Posterior vena cava (tissue), 2 donors: ENCODE measurements at regions not wholly inside any gene's neighbourhood (a gene's known extent, or its start where the extent isn't known, plus 50 kb on each side); places are given as distances from the start of the nearest gene placed in this dataset.

Experiments used
- DNase-seq: peaks from one replicate; pipeline ENCODE4 v3.0.0-alpha.2; 2020; ENCODE audit warnings: low spot score
- intact Hi-C, 2 donors: fragments of 100-400 bp; cut with DNase I; formaldehyde crosslinking; loops; one replicate each; pipeline versions ENCODE4 v1.14.1 to v1.14.2; 2022 to 2023
- donor health status: DM: yes; HTN: yes; CAD: no.
- donor health status: DM: yes; HTN: yes; CAD: no.

GRCh38 chr2:146869328-146869727, 975.5 kb upstream of the ACVR2A start:
- DNase-seq: no peak
- intact Hi-C loops: no loop called here

- DNase-seq: no peak
- intact Hi-C loops: no loop called here
Observed at GRCh38 chr2:146868051-146868450, 976.8 kb upstream of the ACVR2A start.

- intact Hi-C loops: no loop called here
- no peak for DNase-seq
Observed at GRCh38 chr2:146867477-146867986, 977.3 kb upstream of the ACVR2A start.

- intact Hi-C loops: no loop called here
- DNase-seq: no peak
Observed at GRCh38 chr2:146853741-146854444, 990.9 kb upstream of the ACVR2A start.

DNA sequence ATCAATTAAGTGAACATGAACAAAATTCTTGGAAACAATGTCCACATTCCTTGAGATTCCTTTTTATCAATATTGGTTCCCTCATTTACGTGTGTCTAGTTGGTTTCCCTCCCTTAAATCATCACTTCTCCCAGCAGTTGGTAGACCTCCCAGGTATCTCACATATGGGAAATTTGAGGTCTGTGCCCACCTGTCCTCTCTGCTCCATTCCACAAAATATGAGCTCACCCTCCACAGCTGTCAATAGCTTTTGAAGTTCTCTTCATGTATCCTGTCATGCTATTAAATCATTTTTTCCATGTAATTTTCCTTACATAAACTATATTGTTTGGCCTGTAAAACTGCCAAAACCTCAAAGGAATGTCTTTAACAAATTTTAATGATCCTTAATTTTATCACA, 992.2 kb upstream of the ACVR2A start:
- intact Hi-C loops: no loop called here
- no peak for DNase-seq

DNA sequence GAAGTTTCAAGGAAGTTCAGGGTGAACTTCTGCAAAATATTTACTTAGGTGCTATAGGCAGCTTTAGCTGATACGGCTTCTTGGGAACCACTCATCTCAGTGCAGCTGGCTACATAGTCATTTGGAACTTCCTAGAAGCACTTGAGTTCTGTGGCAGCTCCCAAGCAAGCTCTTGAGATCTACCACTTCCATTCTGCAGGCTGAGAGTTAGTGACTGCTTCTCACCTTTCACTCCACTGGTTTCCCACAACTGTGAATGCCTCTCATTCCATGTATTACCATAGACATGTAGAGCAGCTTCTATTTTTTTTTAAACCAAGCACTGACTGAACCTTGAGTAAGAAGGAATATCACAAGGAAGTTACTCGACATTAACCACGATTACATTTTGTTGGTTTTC, 994.1 kb upstream of the ACVR2A start:
- intact Hi-C loops: no loop called here
- no peak for DNase-seq

GRCh38 chr2:146847846-146848245, 997.0 kb upstream of the ACVR2A start:
- intact Hi-C loops: no loop called here
- DNase-seq: no peak

GRCh38 chr2:146844226-146844990, 1000.4 kb upstream of the ACVR2A start:
- DNase-seq: no peak
- intact Hi-C loops: no loop called here

DNA sequence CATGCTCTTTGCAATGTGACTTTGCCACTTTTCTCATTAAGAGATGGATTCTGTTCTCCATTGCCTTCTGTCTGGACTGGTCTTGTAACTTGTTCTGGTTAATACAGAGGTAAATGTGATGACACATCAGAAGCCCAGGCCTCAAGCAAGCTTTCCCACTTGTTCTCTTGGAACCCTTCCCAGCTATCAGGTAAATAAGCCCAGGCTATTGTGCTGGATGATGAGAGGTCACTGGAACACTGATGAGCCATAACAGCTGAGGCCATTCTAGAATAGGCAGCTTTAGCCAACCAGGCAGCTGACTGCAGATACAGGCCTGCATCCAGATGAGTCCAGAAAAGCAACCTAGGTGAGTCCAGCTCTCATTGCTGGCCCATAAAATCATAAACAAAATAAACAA, 1007.0 kb upstream of the ACVR2A start:
- intact Hi-C loops: no loop called here
- no peak for DNase-seq

DNA sequence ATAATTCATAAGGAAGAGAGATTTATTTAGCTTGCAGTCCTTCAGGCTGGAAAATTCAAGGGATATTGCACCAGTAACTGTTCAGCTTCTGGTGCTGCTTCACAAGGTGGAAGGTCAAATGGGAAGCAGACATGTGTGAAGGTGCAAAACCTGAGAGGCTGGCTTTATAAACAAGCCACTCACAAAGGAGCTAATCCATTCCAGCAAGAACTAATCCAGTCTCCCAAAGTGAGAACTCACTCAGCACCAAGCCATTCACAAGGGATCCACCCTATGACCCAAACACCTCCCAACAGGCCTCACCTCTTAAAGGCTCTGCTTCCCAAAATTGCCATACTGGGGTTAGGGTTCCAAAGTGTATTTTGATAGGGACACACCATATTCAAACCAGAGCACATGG, 1018.4 kb upstream of the ACVR2A start:
- intact Hi-C loops: no loop called here
- DNase-seq: no peak

DNA sequence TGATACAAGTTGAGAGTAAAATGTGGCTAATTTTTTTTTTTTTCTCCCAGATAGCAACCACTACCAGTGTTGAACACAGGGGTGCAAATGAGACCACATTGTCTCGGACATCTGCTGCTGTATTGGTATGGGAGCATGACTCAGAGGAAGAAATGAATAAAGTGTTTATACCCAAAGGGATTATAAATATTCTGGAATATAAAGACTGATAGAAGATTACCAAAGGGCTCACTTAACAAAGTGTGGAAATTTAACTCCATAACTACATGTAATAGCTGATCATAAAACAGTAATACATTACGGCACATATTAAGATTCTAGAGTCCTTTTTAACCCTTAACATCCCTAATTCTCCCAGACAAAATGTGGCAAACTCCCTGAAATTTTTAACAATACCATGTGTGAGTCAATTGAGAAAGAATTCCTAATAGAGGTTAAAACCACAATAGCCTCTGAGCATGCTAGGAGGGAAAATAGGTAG, 1023.0 kb upstream of the ACVR2A start:
- intact Hi-C loops: no loop called here
- no peak for DNase-seq

DNA sequence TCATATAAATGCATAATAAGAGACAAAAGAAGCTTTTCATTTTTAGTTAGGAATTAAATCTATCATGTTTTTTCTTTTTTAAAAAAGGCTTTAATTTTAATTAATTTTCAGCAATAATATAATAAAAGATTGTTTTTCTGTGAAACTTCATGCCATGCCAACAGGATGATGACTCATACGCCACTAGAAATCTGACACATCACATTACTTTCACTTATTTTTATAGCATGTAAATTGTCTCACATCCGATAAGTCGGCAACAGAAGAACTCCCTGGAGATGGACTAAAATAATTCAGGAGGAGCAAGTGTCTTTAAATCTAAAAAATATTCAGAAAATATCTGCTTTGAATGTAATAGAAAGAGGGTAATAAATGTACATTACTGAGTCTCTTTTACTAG, 1024.2 kb upstream of the ACVR2A start:
- DNase-seq: no peak
- intact Hi-C loops: no loop called here

DNA sequence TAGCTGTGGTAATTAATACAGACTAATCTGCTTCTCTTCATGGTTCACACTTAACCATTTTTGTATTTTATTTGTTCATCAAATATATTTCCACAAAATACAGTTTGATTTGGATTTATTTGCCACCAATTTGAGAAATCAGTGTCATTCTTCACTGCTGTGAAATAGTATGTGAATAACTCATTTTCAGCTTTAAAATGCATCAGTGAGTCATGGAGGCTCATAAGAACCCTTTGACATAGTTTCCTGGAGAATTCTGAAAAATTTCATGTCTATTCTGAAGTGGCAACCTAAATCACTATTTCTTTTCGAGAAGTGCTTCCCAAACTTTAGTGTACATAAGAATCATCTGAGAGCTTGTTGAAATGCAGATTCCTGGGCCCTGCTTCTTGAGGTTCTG, 1026.7 kb upstream of the ACVR2A start:
- DNase-seq: no peak
- intact Hi-C loops: no loop called here

GRCh38 chr2:146817613-146818012, 1027.2 kb upstream of the ACVR2A start:
- no peak for DNase-seq
- intact Hi-C loops: no loop called here

GRCh38 chr2:146814971-146815370, 1029.9 kb upstream of the ACVR2A start:
- DNase-seq: no peak
- intact Hi-C loops: no loop called here

DNA sequence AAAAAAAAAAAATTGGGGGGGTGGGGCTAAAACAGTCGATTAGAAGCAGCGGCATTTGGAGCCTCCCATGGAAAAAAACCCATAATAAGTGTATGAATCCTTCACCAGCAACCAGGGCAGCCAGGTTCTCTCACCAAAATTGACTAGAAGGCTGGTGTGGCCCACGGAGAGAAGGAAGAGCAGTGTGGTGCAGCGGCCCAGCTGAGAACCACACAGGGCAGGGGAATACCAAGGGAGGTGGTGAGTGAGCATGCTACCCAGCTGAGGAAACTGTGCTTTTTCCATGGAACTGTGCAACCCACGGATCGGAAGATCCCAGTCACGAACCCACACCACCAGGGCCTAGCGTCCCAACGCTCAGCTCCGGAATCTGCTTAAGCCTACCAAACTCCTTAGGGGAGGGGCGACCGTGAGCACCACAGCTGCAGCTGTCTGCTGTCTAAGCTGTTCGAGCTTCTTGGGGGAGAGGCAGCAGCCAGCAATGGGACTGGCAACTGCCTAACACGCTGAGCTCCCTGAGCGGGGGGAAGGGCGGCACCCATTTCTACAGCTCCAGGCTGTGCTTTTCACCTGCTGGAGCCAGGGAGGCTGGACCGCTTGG, 1037.2 kb upstream of the ACVR2A start:
- intact Hi-C loops: no loop called here
- DNase-seq: no peak

DNA sequence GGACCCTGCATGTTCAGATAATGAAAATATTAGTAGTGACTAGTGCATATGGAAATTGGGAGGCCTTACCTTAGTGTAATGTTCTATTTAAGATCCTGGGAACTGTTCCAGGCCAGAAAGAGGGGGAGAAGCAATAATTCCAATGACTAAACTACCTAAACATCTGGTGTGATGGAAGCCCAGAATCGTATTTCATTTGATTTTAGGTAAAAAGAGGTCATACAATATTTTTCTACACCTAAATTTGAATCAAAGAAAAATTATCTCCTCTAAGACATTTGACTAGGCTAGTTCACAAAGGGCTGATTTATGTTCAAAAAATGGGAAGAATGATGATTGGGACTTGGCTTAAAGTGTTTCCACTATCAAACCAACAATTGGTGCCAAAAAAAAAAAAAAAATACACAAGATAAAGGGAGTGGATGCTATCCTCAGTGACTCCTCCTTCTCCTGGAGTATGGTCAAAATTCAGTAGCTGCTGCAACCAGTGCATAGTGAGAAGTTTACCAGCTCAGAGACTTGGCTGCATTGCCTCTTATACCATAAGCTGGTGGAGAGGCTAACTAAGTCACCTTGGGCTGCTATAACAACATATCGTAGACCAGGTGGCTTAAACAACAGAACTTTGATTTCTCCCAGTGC, 1038.3 kb upstream of the ACVR2A start:
- intact Hi-C loops: no loop called here
- no peak for DNase-seq

- intact Hi-C loops: no loop called here
- no peak for DNase-seq
Observed at GRCh38 chr2:146804288-146804687, 1040.5 kb upstream of the ACVR2A start.

GRCh38 chr2:146801886-146802285, 1042.9 kb upstream of the ACVR2A start:
- no peak for DNase-seq

GRCh38 chr2:146786396-146786795, 1058.4 kb upstream of the ACVR2A start:
- intact Hi-C loops: no loop called here
- no peak for DNase-seq

More at GRCh38 chr2:146801886-146802285, 1042.9 kb upstream of the ACVR2A start:
- intact Hi-C loops: no loop called here
